ENCODE measurements at regions not wholly inside any gene's neighbourhood (a gene's known extent, or its start where the extent isn't known, plus 50 kb on each side); places are given as distances from the start of the nearest gene placed in this dataset.
"Not testable (repeated sequence)": the region's sequence is repeated elsewhere in the genome, so short reads cannot be mapped to it uniquely, and the experiment has no call there.

- peak; percentile 19 for DNase-seq (ENCODE audit: low read depth)
Observed at GRCh38 chr14:83940253-83940652, 1589.7 kb upstream of the FLRT2 start.

- DNase-seq (ENCODE audit: low read depth) = no peak
Observed at GRCh38 chr14:83958359-83958758, 1571.6 kb upstream of the FLRT2 start.

DNA sequence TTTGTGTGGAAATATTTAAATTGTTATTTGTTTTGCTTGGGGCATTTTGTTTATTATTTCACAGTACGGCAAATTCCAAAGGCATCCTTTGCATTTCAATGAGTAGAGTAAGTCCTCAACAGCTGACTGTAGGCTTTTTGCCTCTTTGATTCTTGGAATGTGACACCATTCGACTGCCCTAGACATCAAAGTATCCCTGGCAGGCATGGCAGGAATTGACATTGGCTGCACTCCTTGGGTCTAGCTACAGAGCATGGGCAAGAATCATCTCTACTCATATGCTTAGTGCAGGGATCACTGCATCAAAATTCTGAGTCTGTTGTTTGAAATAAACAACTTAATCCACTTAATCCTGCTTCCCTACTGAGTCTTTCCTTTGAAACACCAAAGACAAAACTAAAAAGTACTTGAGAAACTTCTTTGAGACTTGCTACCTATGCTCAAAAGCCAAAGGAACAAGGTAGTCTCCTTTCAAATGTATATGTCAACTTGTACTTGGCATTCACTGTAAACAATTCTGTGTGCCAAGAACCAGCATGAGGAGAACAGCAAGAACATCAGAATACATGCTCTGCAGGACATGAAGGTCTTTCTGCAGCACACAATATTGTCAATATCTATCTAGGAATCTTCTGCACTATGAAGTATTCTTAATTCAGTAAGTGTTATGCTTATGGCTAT, 1569.0 kb upstream of the FLRT2 start:
- DNase-seq (ENCODE audit: low read depth) = peak; percentile 9

- DNase-seq (ENCODE audit: low read depth) = no peak
Observed at GRCh38 chr14:83969998-83970397, 1559.9 kb upstream of the FLRT2 start.

- no peak for DNase-seq (ENCODE audit: low read depth)
Observed at GRCh38 chr14:83972631-83973030, 1557.3 kb upstream of the FLRT2 start.

- DNase-seq (ENCODE audit: low read depth) = no peak
Observed at GRCh38 chr14:83974647-83975163, 1555.2 kb upstream of the FLRT2 start.

- DNase-seq (ENCODE audit: low read depth) = no peak
Observed at GRCh38 chr14:83975435-83975834, 1554.5 kb upstream of the FLRT2 start.

- DNase-seq (ENCODE audit: low read depth) = peak; percentile 41
Observed at GRCh38 chr14:83975841-83976770, 1553.8 kb upstream of the FLRT2 start.

- no peak for DNase-seq (ENCODE audit: low read depth)
Observed at GRCh38 chr14:83977583-83977982, 1552.4 kb upstream of the FLRT2 start.

DNA sequence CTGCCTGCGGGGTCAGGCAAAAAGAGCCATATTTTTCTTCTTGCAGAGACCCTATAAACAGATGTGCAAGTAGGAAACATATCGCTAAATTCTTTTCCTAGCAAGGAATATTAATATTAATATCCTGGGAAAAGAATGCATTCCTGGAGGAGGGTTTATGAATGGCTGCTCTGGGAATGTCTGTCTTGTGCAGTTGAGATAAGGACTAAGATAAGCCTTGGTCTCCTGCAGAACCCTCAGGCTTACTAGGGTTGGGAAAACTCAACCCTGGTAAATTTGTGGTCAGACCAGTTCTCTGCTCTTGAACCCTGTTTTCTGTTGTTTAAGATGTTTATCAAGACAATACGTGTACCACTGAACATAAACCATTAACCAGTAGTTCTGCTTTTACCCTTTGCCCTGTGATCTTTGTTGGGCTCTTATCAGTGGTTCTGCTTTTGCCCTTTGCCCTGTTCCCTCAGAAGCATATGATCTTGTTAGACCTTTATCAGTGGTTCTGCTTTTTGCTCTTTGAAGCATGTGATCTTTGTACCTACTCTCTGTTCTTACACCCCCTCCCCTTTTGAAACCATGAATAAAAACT, 1548.2 kb upstream of the FLRT2 start:
- DNase-seq (ENCODE audit: low read depth) = not testable (repeated sequence)

DNA sequence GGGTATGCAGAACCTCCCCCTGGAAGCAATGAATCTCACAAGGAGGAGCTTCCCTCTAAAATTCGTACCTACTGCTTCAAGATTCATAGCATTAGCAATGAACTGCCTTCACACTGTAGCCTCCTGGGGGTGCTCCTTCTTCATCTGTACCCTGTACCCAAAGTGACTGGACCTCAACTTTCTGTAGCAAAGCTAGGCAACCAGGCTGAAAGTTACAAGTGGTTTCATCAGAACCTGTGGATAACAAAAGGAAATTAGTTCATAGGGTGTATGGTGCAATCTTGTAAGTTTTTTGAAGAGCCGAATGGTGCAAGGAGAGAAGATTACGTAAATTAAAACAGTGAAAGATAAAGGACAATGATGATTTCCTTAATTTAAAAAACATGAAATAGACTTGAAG, 1541.7 kb upstream of the FLRT2 start:
- no peak for DNase-seq (ENCODE audit: low read depth)

DNA sequence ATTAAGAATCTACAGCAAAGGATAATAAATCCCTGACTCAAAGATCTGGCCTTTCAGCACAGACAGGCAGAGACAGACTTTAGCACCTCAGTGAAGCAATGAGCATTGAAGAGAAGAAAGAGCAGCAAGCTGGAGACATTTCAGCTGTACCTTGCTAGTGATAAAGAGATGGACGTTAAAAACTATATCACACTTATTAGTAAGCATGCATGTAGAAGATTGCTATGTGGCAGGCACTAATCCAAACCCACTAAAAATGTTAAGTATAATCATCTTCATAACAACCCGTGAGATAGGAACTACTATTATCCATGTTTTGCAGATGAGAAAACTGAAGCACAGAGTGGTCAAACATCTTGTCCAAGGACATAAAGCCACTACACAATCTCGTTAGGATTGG, 1538.3 kb upstream of the FLRT2 start:
- no peak for DNase-seq (ENCODE audit: low read depth)

GRCh38 chr14:83992857-83993256, 1537.1 kb upstream of the FLRT2 start:
- DNase-seq (ENCODE audit: low read depth) = no peak

GRCh38 chr14:83993545-83993944, 1536.4 kb upstream of the FLRT2 start:
- DNase-seq (ENCODE audit: low read depth) = no peak

DNA sequence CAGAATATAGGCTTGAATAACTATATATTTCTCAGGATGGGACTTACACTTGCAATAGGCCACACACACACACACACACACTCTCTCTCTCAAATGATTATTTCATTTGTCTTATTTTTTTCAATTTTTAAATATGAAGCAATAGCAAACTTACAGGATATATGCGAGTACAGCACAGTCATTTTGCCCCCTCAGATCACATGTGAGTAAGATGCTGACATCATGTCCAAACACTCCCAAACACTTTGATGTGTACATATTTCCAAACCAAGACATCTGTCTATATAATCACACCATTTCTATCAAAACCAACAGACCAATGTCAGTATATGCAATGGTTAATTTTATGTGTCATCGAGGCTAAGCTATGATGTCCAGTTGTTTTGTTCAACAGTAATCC, 1535.9 kb upstream of the FLRT2 start:
- no peak for DNase-seq (ENCODE audit: low read depth)

DNA sequence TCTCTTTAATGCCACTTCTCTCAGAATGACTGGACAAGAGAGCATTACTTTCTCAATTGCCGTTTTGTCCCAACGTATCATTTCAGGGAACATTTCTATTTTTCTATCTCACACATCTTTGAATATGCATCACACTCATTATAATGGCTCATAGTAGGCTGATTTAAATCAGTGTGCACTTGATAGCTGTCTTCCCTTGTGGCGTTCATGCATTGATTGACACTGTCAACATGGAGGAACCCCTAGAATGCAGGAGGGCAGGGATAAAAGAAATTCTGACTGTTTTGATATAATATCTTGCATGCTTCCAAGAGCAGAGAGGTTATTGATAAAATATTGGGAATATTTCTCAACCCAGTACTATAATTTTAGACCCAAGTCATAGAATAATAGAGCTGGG, 1528.9 kb upstream of the FLRT2 start:
- DNase-seq (ENCODE audit: low read depth) = no peak

GRCh38 chr14:84003346-84003745, 1526.6 kb upstream of the FLRT2 start:
- DNase-seq (ENCODE audit: low read depth) = no peak

DNA sequence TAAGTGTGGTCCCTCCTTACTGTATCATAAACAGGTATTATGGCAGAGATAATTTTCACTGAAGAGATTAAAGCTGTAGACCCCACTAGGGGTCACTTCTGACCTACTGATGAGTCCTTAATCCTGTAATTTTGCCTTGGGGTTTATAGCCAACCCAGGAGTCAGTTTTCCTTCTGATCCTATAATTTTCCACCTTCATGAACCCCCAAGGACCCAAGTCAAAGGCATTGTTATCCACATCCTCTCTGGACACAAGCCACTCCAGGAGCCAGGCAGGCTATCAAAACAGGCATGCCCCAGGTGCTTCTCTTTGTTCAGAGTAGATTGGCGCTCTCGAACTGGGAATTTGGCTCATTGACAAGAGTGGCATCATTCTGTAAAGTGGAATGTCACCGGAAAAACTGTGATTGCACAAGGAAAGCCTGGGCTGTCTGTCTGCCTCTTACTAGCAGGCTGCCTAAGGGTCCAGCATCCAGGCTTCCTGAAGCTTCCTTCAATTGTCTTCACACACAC, 1523.2 kb upstream of the FLRT2 start:
- no peak for DNase-seq (ENCODE audit: low read depth)

GRCh38 chr14:84013424-84013823, 1516.5 kb upstream of the FLRT2 start:
- DNase-seq (ENCODE audit: low read depth) = no peak

- no peak for DNase-seq (ENCODE audit: low read depth)
Observed at GRCh38 chr14:84017495-84017894, 1512.4 kb upstream of the FLRT2 start.

DNA sequence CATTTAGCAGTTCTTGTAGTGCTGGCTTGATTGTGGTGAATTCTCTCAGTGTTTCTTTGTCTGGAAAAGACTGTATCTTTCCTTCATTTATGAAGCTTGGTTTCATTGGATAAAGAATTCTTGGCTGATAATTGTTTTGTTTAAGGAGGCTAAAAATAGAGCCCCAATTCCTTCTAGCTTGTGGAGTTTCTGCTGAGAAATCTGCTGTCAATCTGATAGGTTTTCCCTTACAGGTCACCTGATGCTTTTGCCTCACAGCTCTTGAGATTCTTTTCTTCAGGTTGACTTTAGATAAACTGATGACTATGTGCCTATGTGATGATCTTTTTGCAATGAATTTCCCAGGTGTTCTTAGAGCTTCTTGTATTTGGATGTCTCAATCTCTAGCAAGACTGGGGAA, 1508.5 kb upstream of the FLRT2 start:
- DNase-seq (ENCODE audit: low read depth) = no peak

All from myocyte (in vitro differentiated cells).